ENCODE measurements at regions not wholly inside any gene's neighbourhood (a gene's known extent, or its start where the extent isn't known, plus 50 kb on each side); places are given as distances from the start of the nearest gene placed in this dataset.

- Histone ChIP-seq H4K5ac (ENCODE audit: low read depth, low read length) (no peak overlapping the region), H2BK15ac (ENCODE audit: low read depth, low read length) (no peak overlapping the region), H3K79me1 (ENCODE audit: low read depth in 1 of 2, low read length in 2 of 2) (no peaks in the 10 kb centered on the region), H3K4me1 (ENCODE audit: control insufficient read depth, insufficient read depth, low read length) (no peaks in the 10 kb centered on the region), H2BK120ac (ENCODE audit: low read depth, low read length) (no peak overlapping the region), H3K27me3 (ENCODE audit: control insufficient read depth, insufficient read depth, low read length) (no peaks in the 10 kb centered on the region), H3K18ac (ENCODE audit: low read depth, low read length) (no peak overlapping the region), H3K4me3 (ENCODE audit: insufficient read depth, low read depth, low read length) (no peak overlapping the region), H3K27ac (ENCODE audit: insufficient read depth, low read length) (no peak overlapping the region), H3K56ac (ENCODE audit: extremely low read depth, insufficient read depth, low read length) (no peak overlapping the region), H2AFZ (replicated peaks; ENCODE audit: low read length, poor library complexity) (no peak overlapping the region), H3K23ac (ENCODE audit: low read depth, low read length) (no peak overlapping the region), H3K9ac (ENCODE audit: low read depth, low read length) (no peak overlapping the region), H3K4me2 (ENCODE audit: low read depth, low read length) (no peak overlapping the region), H3K9me1 (ENCODE audit: insufficient read depth, low read length) (no peaks in the 10 kb centered on the region), H4K20me1 (ENCODE audit: insufficient read depth, low read length) (no peaks in the 10 kb centered on the region), H2BK5ac (ENCODE audit: low read depth, low read length, poor library complexity, severe bottlenecking) (no peak overlapping the region), H3K36me3 (ENCODE audit: control insufficient read depth, insufficient read depth, low read length) (no peaks in the 10 kb centered on the region), H2AK9ac (replicated peaks; ENCODE audit: low read depth, low read length, poor library complexity) (no peak overlapping the region), H2AK5ac (ENCODE audit: low read depth, low read length) (no peak overlapping the region), H3K14ac (replicated peaks; ENCODE audit: low read depth, low read length) (no peak overlapping the region), H3K9me3 (ENCODE audit: control insufficient read depth, insufficient read depth, low read length) (peaks cover 5% of the 10 kb centered on the region; the same call in 1 of the 2 replicates), H2BK20ac (ENCODE audit: low read depth, low read length) (no peak overlapping the region), H4K8ac (ENCODE audit: low read depth in 2 of 2, low read length in 2 of 2) (no peak overlapping the region), H4K91ac (ENCODE audit: insufficient read depth, low read depth, low read length) (no peak overlapping the region), H3K4ac (ENCODE audit: low read depth, low read length) (no peak overlapping the region)
- POLR2A ChIA-PET (ENCODE audit: unreplicated experiment) = no interaction called here
- intact Hi-C loops (cut with micrococcal nuclease) (no loop called here), dilution Hi-C loops (cut with HindIII; ENCODE audit: low sequenced_read_pairs, unreplicated experiment) (no loop called here), in situ Hi-C loops (cut with MboI; ENCODE audit: low sequenced_read_pairs) (no loop called here)
- CTCF ChIA-PET = no interaction called here
- no peak for ATAC-seq (ENCODE audit: low read depth)
- no TSS peak for BruUV-seq (replicated peaks)
- WGBS, 2 experiments (ENCODE audit: extremely low coverage in 2 of 2, insufficient read length in 1 of 2) = no CpG with 5 or more reads among the region's 1 CpG
- no peak for DNase-seq
- TF ChIP-seq SMC3 (IDR thresholded peaks at IDR 0.05; ENCODE audit: low read depth, low read length) (no peak), RCOR1 (IDR thresholded peaks at IDR 0.05; ENCODE audit: insufficient replicate concordance, low read length) (no peak), NFE2L2 (IDR thresholded peaks at IDR 0.05; ENCODE audit: low read depth, low read length) (no peak), MAFK (IDR thresholded peaks at IDR 0.05; ENCODE audit: low read depth, low read length) (no peak), MAZ (IDR thresholded peaks at IDR 0.05; ENCODE audit: borderline replicate concordance, low read depth, low read length) (no peak), RAD21 (IDR thresholded peaks at IDR 0.05; ENCODE audit: low read length) (no peak), POLR2A (IDR thresholded peaks at IDR 0.05; ENCODE audit: low read depth, low read length) (no peak)
Observed at GRCh38 chr17:53560953-53561352, 261.8 kb upstream of the KIF2B start.

Measured in IMR-90 (cell line).